Large intestine (tissue), 3 donors: ENCODE measurements at regions not wholly inside any gene's neighbourhood (a gene's known extent, or its start where the extent isn't known, plus 50 kb on each side); places are given as distances from the start of the nearest gene placed in this dataset.

Source experiments
- DNase-seq, 2 donors: peaks; one replicate each; pipeline versions ENCODE4 v3.0.0 to v3.0.0-alpha.2; 2013
- H3K27ac ChIP-seq: one replicate; pipeline ENCODE4 v1.5.1; 2013; ENCODE audit warnings: low read length
- H3K27me3 ChIP-seq: 2 replicates; pipeline ENCODE4 v1.6.1; 2013; ENCODE audit warnings: low read length; ENCODE audit not compliant: control insufficient read depth, insufficient read depth
- H3K36me3 ChIP-seq: 2 replicates; pipeline ENCODE4 v1.6.1; 2013; ENCODE audit warnings: low read length; ENCODE audit not compliant: control insufficient read depth, insufficient read depth
- H3K4me1 ChIP-seq: one replicate; pipeline ENCODE4 v1.6.1; 2013; ENCODE audit warnings: low read length; ENCODE audit not compliant: control insufficient read depth, insufficient read depth
- H3K4me3 ChIP-seq: one replicate; pipeline ENCODE4 v1.5.1; 2013; ENCODE audit warnings: low read length
- H3K9me3 ChIP-seq: one replicate; pipeline ENCODE4 v1.6.1; 2013; ENCODE audit warnings: mild to moderate bottlenecking, low read depth, low read length, moderate library complexity; ENCODE audit not compliant: control insufficient read depth
- WGBS: methylation state at CpG from one replicate; pipeline ENCODE4 v1.1.5; 2013; ENCODE audit warnings: low lambda C conversion rate; ENCODE audit not compliant: insufficient coverage; 5-methylcytosine and 5-hydroxymethylcytosine counted together

GRCh38 chr3:28637742-28638141, 289.1 kb upstream of the AZI2 start:
- H3K27me3 ChIP-seq, result no peaks in the 10 kb centered on the region
- H3K4me3 ChIP-seq, result no peak overlapping the region
- no CpG with 5 or more reads among the region's 3 CpGs for WGBS
- H3K27ac ChIP-seq, result no peak overlapping the region
- no peaks in the 10 kb centered on the region for H3K36me3 ChIP-seq
- no peaks in the 10 kb centered on the region for H3K9me3 ChIP-seq
- H3K4me1 ChIP-seq, result no peaks in the 10 kb centered on the region
- no peak for DNase-seq

GRCh38 chr3:28645149-28645548, 296.5 kb upstream of the AZI2 start:
- no peak for DNase-seq
- Histone ChIP-seq H3K4me1 (no peaks in the 10 kb centered on the region), H3K4me3 (no peak overlapping the region), H3K27me3 (no peaks in the 10 kb centered on the region), H3K9me3 (no peaks in the 10 kb centered on the region), H3K36me3 (no peaks in the 10 kb centered on the region), H3K27ac (no peak overlapping the region)
- no CpG with 5 or more reads among the region's 2 CpGs for WGBS

DNA sequence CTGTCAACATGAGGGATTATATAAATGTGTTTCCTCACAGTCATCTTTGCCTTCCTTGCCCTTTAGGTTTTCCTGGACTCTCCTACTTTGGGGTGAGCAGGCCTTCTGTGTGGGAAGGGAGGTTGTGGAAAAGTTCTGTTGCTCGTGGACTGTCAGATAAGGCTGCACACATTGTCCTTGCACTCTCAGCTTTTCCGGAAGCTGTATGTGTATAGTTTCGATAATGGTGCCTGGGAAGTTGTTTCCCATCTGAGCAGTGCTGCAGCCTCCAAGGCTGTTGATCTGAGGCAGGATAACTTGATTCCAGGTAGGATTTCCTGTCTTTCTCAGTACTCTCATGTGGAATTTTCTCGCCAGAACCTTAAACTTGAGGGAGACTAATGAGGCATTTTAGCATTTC, 297.8 kb upstream of the AZI2 start:
- Histone ChIP-seq H3K4me3 (no peak overlapping the region), H3K27ac (no peak overlapping the region), H3K36me3 (no peaks in the 10 kb centered on the region), H3K9me3 (no peaks in the 10 kb centered on the region), H3K27me3 (no peaks in the 10 kb centered on the region), H3K4me1 (no peaks in the 10 kb centered on the region)
- no peak for DNase-seq
- WGBS, result 60% methylated on average over 1 of the region's 4 CpGs

GRCh38 chr3:28649266-28649665, 300.6 kb upstream of the AZI2 start:
- WGBS, result 100% methylated on average over 1 of the region's 2 CpGs
- H3K27ac ChIP-seq, result no peak overlapping the region

GRCh38 chr3:28651159-28651558, 302.5 kb upstream of the AZI2 start:
- 92% methylated on average over 2 of the region's 3 CpGs for WGBS
- no peaks in the 10 kb centered on the region for H3K27me3 ChIP-seq
- H3K9me3 ChIP-seq, result no peaks in the 10 kb centered on the region
- no peaks in the 10 kb centered on the region for H3K36me3 ChIP-seq
- DNase-seq, result no peak
- no peaks in the 10 kb centered on the region for H3K4me1 ChIP-seq
- no peak overlapping the region for H3K27ac ChIP-seq
- H3K4me3 ChIP-seq, result no peak overlapping the region

More at GRCh38 chr3:28649266-28649665, 300.6 kb upstream of the AZI2 start:
- Histone ChIP-seq H3K4me1 (no peaks in the 10 kb centered on the region), H3K36me3 (no peaks in the 10 kb centered on the region), H3K4me3 (no peak overlapping the region), H3K27me3 (no peaks in the 10 kb centered on the region), H3K9me3 (no peaks in the 10 kb centered on the region)
- no peak for DNase-seq

GRCh38 chr3:28664123-28664522, 315.5 kb upstream of the AZI2 start:
- no peak for DNase-seq
- H3K4me1 ChIP-seq, result no peaks in the 10 kb centered on the region
- H3K9me3 ChIP-seq, result no peaks in the 10 kb centered on the region
- no peak overlapping the region for H3K27ac ChIP-seq
- no peaks in the 10 kb centered on the region for H3K27me3 ChIP-seq
- H3K4me3 ChIP-seq, result no peak overlapping the region
- WGBS, result no CpG with 5 or more reads among the region's 5 CpGs
- no peaks in the 10 kb centered on the region for H3K36me3 ChIP-seq

DNA sequence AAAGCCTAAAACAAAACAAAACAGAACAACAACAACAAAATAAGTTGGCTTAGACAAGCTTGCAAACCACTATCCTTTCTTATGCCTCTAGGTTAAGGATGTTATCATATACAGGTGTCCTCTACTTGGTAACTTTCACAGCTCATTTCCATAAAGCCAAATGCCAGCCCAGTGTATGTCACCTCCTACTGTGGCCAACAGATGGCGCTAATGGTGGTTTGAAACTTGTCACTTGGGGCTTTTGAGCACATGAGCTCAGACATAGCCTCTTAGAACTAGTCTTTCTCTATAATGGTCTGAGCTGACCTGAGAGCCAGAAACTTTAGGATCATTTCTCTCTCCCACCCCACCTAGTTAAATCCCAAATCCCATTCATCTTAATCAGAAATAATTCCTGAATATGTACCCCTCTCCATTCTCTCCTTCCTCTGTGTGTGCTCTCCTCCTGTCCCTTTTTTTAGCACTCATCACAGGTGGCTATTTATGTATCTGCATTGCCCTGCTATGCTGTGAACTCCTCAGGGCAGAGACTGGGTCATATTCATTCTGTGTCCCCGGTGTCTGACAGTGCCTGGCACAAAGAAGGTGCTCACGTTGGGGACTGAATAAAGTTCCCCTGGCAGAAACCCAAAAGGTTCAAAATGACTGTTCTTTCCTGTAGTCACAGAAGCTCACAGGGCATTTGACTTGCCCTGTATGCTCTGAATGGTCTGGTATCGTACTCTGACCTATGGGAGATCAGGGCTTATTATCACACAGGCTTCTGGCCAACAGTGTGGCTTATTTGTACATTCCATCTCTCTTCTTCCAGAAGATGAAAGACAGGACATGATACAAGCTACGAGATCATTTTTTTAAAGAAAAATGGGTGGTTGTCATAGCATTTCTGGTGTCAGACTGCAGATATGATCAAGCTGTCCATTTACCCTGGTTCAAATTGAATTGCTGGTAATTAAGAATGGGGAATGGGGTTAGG, 319.3 kb upstream of the AZI2 start:
- peak; percentile 36 to 37 for DNase-seq
- WGBS, result no CpG with 5 or more reads among the region's 5 CpGs

GRCh38 chr3:28669870-28670269, 321.2 kb upstream of the AZI2 start:
- no peak for DNase-seq
- H3K36me3 ChIP-seq, result no peaks in the 10 kb centered on the region
- no peaks in the 10 kb centered on the region for H3K9me3 ChIP-seq
- no CpG with 5 or more reads among the region's 2 CpGs for WGBS
- no peaks in the 10 kb centered on the region for H3K4me1 ChIP-seq
- no peak overlapping the region for H3K4me3 ChIP-seq
- no peaks in the 10 kb centered on the region for H3K27me3 ChIP-seq
- H3K27ac ChIP-seq, result no peak overlapping the region

More for the DNA sequence above, 319.3 kb upstream of the AZI2 start:
- Histone ChIP-seq H3K4me3 (no peak overlapping the region), H3K9me3 (no peaks in the 10 kb centered on the region), H3K27ac (no peak overlapping the region), H3K4me1 (no peaks in the 10 kb centered on the region), H3K27me3 (no peaks in the 10 kb centered on the region), H3K36me3 (no peaks in the 10 kb centered on the region)

GRCh38 chr3:28672406-28672805, 323.8 kb upstream of the AZI2 start:
- H3K4me3 ChIP-seq, result no peak overlapping the region
- DNase-seq, result no peak
- no peaks in the 10 kb centered on the region for H3K36me3 ChIP-seq
- H3K27ac ChIP-seq, result no peak overlapping the region
- no peaks in the 10 kb centered on the region for H3K9me3 ChIP-seq
- no CpG with 5 or more reads among the region's 2 CpGs for WGBS
- H3K4me1 ChIP-seq, result no peaks in the 10 kb centered on the region
- H3K27me3 ChIP-seq, result no peaks in the 10 kb centered on the region

DNA sequence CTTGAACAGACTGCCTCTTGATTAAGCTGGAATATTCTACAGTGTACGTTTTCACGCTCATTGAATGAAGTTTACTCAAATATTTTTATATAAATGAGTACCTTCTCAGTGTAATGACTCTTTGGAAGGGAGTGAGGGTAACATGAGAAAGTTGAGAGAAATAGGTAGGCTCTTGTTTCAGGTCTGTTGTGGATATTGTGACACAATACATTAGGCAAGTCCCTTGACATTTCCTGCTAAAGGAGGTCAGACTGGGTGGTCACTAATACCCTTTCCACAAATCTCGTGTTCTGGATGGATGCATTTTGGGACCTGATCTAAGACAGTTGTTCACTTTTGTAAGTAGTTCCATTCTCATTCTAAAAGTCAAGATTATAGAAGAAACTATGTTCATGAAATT, 324.8 kb upstream of the AZI2 start:
- WGBS, result no CpG with 5 or more reads among the region's 3 CpGs
- no peak overlapping the region for H3K27ac ChIP-seq
- DNase-seq, result no peak

DNA sequence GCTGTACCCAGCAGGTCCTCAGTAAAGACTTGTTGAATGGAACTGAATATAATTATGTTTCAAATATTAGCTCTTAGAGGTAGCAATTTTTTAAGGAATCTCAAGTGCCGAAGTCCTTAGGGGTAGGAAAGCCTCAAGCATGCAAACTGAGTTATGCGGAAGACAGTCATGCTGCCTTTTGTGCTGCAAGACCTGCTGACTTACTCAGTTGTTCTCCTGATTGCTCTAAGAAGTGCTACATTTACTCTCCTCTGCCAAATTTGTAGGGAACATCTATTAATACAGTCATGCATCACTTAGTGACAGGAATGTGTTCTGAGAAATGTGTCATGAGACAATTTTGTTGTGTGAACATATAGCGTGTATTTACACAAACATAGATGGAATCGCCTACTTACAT, 325.6 kb upstream of the AZI2 start:
- Histone ChIP-seq H3K27ac (no peak overlapping the region), H3K4me1 (no peaks in the 10 kb centered on the region), H3K4me3 (no peak overlapping the region), H3K27me3 (no peaks in the 10 kb centered on the region), H3K36me3 (no peaks in the 10 kb centered on the region), H3K9me3 (no peaks in the 10 kb centered on the region)
- no peak for DNase-seq
- 80% methylated on average over 1 of the region's 4 CpGs for WGBS

More for the DNA sequence above, 324.8 kb upstream of the AZI2 start:
- H3K4me3 ChIP-seq, result no peak overlapping the region
- H3K27me3 ChIP-seq, result no peaks in the 10 kb centered on the region
- H3K36me3 ChIP-seq, result no peaks in the 10 kb centered on the region
- H3K4me1 ChIP-seq, result no peaks in the 10 kb centered on the region
- no peaks in the 10 kb centered on the region for H3K9me3 ChIP-seq
